ENCODE measurements at regions not wholly inside any gene's neighbourhood (a gene's known extent, or its start where the extent isn't known, plus 50 kb on each side); places are given as distances from the start of the nearest gene placed in this dataset.
A peak's percentile ranks its signal among the peaks of the same experiment; 100 is the strongest.
"Not testable (repeated sequence)": the region's sequence is repeated elsewhere in the genome, so short reads cannot be mapped to it uniquely, and the experiment has no call there.

GRCh38 chr2:66317268-66317890, 117.5 kb upstream of the MEIS1 start:
- DNase-seq, result no peak

GRCh38 chr2:66306483-66306882, 128.4 kb upstream of the MEIS1 start:
- DNase-seq, result no peak

- peak in 49 of 58 donors; percentile 3 to 82 (median 36) for DNase-seq
These were observed 129.2 kb upstream of the MEIS1 start for GRCh38 chr2:66305718-66306117.

- no peak for DNase-seq
These were observed 131.5 kb upstream of the MEIS1 start for GRCh38 chr2:66303471-66303870.

- no peak for DNase-seq
These were observed 133.2 kb upstream of the MEIS1 start for GRCh38 chr2:66301767-66302140.

- no peak for DNase-seq
These were observed 133.7 kb upstream of the MEIS1 start for GRCh38 chr2:66301022-66301766.

DNA sequence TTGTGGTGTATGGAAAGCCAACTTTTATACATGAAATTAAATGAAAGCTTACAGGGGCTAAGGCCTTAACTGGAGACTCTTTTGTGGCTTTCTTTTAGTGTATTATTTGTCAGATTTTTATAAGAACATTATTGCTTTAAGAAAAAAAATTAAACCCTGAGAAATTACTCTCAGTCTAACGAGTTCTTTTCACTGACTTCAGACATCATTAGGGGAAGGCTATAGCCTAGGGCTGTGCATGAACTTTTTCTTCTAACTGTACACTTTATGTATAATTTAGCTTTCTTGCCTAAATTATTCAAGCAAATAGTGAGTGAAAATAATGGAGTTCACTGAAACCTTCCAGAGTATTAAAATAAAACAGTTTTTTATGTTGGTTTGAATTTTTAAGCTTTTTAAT, 151.1 kb upstream of the MEIS1 start:
- no peak for DNase-seq

GRCh38 chr2:66281980-66282379, 152.9 kb upstream of the MEIS1 start:
- no peak for DNase-seq

DNA sequence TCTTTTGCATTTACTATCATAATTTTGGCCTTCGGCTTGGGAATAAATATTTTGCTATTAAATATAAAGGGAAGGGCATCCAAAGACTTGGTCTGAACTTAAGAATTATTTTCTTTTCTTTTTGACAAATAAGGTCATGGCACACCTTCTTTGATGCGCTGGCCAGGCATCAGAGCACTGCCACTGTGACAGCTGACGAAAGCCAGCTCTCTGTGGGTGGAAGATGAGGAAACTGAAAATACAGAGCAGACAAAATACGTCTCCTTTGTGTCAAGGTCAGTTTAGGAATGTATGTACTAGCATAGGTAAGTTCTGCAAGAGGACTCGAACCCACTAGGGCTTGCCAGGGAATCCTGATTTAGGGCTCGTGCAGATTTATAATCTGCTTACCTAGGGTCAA, 155.9 kb upstream of the MEIS1 start:
- DNase-seq, result no peak

DNA sequence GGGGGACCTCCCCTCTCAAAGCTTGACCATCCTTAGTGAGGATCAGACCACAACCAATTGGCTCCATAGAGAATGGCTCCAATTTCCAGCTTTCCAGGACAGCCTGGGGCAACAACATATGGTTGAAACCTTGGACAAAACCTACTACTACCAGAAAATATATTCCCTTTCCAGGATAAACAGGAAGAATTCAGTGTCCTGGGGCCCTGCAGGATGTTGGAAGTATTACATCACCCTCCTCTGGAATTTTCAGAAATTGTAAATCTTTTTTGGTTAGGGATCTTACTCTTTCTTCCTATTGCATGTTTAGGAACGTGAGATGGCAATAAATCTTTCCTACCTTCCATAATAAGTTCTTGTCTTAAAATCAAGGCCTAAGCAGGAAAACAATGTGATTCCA, 158.9 kb upstream of the MEIS1 start:
- DNase-seq, result no peak

DNA sequence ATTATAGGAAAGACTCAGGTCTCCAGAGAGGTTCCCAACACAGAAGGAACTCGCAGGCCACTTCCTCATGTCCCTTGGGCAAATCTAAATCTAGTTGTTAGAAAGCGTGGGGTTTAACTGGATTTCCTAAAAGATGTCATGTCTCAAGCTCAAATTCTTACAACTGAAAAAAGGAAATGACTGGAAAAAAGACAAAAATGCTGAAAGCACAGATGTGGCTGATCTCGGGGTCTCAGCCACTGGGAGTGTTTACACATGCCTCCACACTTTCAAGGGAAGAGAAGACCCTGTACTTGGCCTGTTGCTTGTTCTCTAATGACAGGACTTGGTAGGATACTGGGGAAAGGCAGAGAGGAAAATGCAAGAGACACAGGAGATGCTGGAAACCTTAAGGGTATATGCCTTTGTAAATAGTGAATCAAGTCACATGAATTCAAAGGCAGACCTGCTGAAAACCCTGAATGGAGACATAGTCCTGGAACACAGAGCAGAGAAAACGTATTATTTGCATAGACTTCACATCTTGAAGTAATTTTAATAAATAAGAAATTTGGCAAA, 160.9 kb upstream of the MEIS1 start:
- no peak for DNase-seq

GRCh38 chr2:66272751-66273150, 162.2 kb upstream of the MEIS1 start:
- no peak for DNase-seq

DNA sequence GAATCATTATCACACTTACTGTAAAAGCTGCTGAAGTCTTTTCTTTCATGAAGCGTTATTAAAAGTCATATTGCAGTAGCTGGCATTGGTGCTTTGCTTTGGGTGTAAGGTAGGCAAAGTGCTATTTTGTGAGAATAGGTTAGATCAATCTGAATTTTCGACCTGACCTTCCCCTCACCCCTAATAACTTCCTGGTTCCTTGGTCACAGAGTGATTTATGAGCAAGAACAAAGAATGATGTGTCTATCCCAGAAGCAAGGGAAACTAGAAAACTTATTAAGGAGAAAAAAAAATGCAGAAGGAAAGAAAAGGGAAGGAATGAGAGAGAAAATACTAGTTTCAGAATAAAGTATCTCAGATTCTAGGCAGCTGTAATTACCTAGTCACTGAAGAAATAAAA, 163.1 kb upstream of the MEIS1 start:
- no peak for DNase-seq

- DNase-seq, result no peak
These were observed 164.7 kb upstream of the MEIS1 start for GRCh38 chr2:66270247-66270646.

GRCh38 chr2:66269166-66269565, 165.8 kb upstream of the MEIS1 start:
- no peak for DNase-seq

DNA sequence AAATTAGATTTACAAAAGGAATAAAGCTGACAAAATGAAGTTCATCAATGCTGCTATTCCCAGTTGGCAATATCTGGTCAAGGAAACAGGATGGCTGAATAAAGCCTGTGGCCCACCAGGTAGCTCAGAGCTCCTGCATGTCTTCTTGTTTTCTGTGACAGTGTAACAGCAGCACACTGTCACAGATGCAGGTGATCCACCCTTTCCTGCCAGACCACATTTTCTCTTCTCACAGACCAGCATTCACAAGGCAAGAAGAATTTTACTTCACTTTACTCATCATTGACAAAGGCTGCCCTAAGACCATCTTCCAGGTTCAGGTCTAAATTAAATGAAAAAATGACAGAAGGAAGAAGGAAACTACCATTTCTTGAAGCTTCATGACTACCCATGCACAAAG, 166.2 kb upstream of the MEIS1 start:
- DNase-seq, result no peak

DNA sequence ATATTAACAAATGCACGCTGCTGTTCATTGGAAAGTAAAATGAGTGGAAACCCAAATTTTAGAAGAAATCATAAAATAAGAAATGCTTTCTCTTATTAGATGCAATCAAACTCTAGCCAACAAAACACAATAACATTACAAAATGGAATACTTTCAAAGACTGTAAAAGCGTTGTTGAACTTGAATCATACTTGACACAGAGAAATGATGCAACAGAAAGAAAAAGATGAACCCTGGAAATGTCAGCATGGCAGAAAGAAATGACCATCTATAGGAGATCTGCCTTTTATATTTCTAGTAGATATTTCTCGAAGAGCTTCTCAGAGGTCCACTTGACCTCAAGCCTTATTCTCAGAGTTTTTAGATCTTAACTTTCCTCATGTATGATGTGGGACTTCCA, 170.6 kb upstream of the MEIS1 start:
- DNase-seq, result no peak

DNA sequence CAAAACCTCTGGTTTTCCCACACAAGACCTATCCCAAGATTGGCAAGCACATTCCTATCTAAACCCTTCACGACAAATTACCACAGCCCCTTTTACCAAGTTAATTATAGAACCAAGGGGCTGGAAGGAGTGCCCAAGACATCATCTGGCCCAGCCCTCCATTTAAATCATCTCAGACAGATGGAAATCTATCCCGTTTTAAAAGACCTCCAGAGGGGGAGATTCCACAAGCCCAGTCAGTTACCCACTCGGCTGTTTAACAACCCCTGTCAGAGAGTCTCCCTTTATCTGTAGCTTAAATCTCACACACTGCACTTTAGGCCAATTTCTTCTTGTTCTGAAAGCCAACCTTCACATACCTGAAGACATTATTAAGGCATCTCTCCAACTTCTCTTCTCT, 179.1 kb upstream of the MEIS1 start:
- no peak for DNase-seq

- no peak for DNase-seq
These were observed 179.8 kb upstream of the MEIS1 start for GRCh38 chr2:66255136-66255535.

DNA sequence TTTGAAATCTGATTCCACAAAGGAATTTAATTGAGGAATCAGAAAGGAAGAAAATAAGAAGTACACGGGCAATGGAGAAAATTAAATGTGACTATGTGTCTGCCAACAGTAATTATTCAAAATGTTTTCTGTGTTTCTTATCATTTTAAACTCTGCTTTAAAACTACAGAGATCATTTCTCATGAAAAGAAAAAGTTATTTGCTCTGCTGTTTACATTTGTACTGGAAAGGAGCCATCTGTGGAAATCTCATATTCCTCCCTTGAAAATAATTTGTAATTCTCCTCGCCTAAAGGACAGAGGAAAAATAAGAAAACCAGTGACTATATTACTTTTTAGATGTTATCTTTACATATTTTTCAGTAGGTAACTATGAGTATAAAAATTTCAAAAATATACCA, 181.9 kb upstream of the MEIS1 start:
- no peak for DNase-seq

DNA sequence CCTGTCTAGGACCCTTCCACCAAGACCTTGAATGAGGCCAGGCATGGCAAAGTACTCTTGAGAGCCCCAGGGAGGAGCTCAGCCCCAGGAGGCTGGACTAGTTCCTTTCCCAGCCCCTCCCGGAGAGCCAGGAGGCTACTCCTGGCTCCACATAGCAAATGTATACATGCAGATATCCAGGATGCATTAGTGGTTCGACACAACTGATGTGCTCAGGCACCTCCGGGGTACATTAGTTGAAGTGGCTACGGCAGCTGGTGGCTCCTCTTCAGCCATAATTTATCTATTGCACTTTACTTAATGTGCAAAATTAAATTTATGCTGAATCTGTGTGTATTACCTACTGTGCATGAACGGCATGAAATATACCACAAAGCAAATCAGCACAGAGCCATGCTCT, 182.8 kb upstream of the MEIS1 start:
- DNase-seq, result no peak

DNA sequence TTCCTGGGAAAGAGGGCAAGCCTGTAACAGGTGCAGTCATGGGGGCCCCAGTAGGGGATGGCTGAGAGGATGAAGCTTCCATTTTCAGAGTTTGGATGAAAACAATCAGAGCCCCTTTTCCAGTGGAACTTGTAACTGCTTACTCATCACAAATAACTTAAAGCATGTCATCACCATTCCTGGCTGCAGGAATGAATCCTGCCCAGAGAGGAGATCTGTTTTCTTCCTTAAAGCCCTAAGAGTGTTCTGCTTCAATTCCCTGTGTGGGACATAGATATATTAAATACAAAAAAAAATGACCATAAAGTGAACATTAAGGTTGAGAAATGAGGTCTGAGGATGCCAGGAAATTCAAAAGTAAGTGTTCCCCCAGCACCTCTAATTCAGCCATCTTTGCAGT, 183.4 kb upstream of the MEIS1 start:
- no peak for DNase-seq

DNA sequence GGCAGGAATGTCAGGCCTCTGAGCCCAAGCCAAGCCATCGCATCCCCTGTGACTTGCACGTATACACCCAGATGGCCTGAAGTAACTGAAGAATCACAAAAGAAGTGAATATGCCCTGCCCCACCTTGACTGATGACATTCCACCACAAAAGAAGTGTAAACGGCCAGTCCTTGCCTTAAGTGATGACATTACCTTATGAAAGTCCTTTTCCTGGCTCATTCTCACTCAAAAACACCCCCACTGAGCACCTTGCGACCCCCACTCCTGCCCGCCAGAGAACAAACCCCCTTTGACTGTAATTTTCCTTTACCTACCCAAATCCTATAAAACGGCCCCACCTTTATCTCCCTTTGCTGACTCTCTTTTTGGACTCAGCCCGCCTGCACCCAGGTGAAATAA, 185.8 kb upstream of the MEIS1 start:
- not testable (repeated sequence) for DNase-seq

Data from anterior cingulate cortex (tissue), 58 donors.